ENCODE measurements at regions not wholly inside any gene's neighbourhood (a gene's known extent, or its start where the extent isn't known, plus 50 kb on each side); places are given as distances from the start of the nearest gene placed in this dataset.
A peak's percentile ranks its signal among the peaks of the same experiment; 100 is the strongest.
"Not testable (repeated sequence)": the region's sequence is repeated elsewhere in the genome, so short reads cannot be mapped to it uniquely, and the experiment has no call there.

GRCh38 chr18:33820517-33821371 lies 242.7 kb downstream of the ASXL3 start:
- DNase-seq (ENCODE audit: low read depth) = no peak
- H3K4me3 ChIP-seq (ENCODE audit: low read depth, low read length) = no peak overlapping the region
- TF ChIP-seq CTCF (IDR thresholded peaks at IDR 0.05; ENCODE audit: insufficient read depth, low read length) = no peak

GRCh38 chr18:33819692-33820343 lies 241.8 kb downstream of the ASXL3 start:
- DNase-seq (ENCODE audit: low read depth); H3K4me3 ChIP-seq (ENCODE audit: low read depth, low read length): not testable (repeated sequence)

GRCh38 chr18:33818145-33818544 lies 240.1 kb downstream of the ASXL3 start:
- H3K4me3 ChIP-seq (ENCODE audit: low read depth, low read length) = no peak overlapping the region
- DNase-seq (ENCODE audit: low read depth) = no peak
- no peak for TF ChIP-seq CTCF (IDR thresholded peaks at IDR 0.05; ENCODE audit: insufficient read depth, low read length)

- peak; percentile 56 for DNase-seq (ENCODE audit: low read depth)
- no peak for TF ChIP-seq CTCF (IDR thresholded peaks at IDR 0.05; ENCODE audit: insufficient read depth, low read length)
- H3K4me3 ChIP-seq (ENCODE audit: low read depth, low read length) = no peak overlapping the region
These were observed 239.1 kb downstream of the ASXL3 start for GRCh38 chr18:33817096-33817495.

GRCh38 chr18:33814546-33814945 lies 236.5 kb downstream of the ASXL3 start:
- no peak for DNase-seq (ENCODE audit: low read depth)
- TF ChIP-seq CTCF (IDR thresholded peaks at IDR 0.05; ENCODE audit: insufficient read depth, low read length) = no peak
- no peak overlapping the region for H3K4me3 ChIP-seq (ENCODE audit: low read depth, low read length)

- no peak for DNase-seq (ENCODE audit: low read depth)
- no peak for TF ChIP-seq CTCF (IDR thresholded peaks at IDR 0.05; ENCODE audit: insufficient read depth, low read length)
- H3K4me3 ChIP-seq (ENCODE audit: low read depth, low read length) = no peak overlapping the region
These were observed 234.2 kb downstream of the ASXL3 start for GRCh38 chr18:33812186-33812585.

- no peak overlapping the region for H3K4me3 ChIP-seq (ENCODE audit: low read depth, low read length)
- no peak for TF ChIP-seq CTCF (IDR thresholded peaks at IDR 0.05; ENCODE audit: insufficient read depth, low read length)
- no peak for DNase-seq (ENCODE audit: low read depth)
These were observed 227.6 kb downstream of the ASXL3 start for GRCh38 chr18:33805592-33805991.
